HG03354 (cell line): ENCODE measurements at regions not wholly inside any gene's neighbourhood (a gene's known extent, or its start where the extent isn't known, plus 50 kb on each side); places are given as distances from the start of the nearest gene placed in this dataset.
A peak's percentile ranks its signal among the peaks of the same experiment; 100 is the strongest.

ENCODE experiments used
- ATAC-seq: cut with Tn5 transposase; IDR thresholded peaks from one replicate; pipeline ENCODE4 v1.9.1; 2021; ENCODE audit warnings: mild to moderate bottlenecking; ENCODE audit not compliant: unreplicated experiment, poor library complexity, severe bottlenecking

DNA sequence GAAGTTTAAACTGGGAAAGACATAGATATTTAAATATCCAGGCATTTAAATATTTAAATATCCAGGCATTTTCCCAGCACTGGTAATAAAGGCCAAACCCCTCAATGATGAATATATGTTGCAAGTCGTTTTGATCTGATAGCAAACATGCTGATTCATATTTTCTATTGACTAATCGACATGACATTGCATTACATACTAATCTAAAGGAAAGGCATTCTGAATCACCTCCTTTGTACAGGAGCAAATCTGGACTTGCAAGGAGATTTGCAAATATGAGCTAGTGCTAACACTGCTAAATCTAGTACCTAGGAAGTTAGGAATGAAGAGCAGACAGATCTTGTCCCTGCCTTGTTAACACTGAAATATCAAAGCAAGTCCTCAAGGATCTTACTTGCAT lies 207.3 kb downstream of the SLC7A11 start:
- ATAC-seq, result no peak

- ATAC-seq, result no peak
These were observed 209.9 kb downstream of the SLC7A11 start for GRCh38 chr4:138032222-138032621.

DNA sequence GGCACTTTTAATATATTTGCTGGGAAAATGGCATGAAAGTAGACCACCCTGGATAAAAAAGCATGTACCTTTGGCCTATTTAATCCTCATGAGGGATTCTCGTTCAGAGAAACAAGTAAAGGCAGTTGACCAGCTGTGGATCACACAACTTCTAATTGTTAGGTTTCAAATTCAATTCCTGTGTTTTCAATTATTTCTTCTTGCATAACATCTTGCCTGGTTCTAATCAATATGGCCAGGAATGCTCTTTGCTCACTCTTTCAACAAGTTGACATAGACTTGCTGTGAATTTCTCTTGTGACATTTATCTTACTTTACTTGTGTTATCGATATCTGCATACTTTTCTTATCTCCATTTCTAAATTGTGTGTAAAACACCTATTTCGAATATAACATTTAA lies 211.8 kb downstream of the SLC7A11 start:
- no peak for ATAC-seq

DNA sequence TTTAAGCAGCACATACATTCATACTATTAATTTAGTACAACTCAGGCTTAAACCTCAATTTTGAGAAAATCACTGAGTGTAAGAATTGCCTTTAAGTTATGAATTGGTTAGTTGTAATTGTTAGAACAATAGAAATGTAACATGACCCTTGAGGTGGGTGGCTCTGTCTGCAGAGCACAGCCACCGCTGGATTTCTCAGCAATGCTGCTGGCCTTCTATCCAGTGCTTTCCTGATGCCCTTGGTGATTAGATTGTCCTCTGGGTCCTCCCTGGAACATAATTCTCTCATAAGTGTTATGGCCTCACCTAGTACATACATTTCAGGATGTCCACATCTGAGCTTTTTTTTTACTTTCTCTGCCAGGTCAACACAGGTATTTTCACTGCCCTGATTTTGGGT lies 213.2 kb downstream of the SLC7A11 start:
- ATAC-seq, result no peak

- no peak for ATAC-seq
These were observed 220.9 kb downstream of the SLC7A11 start for GRCh38 chr4:138021139-138021830.

- ATAC-seq, result no peak
These were observed 227.4 kb downstream of the SLC7A11 start for GRCh38 chr4:138014590-138015288.

DNA sequence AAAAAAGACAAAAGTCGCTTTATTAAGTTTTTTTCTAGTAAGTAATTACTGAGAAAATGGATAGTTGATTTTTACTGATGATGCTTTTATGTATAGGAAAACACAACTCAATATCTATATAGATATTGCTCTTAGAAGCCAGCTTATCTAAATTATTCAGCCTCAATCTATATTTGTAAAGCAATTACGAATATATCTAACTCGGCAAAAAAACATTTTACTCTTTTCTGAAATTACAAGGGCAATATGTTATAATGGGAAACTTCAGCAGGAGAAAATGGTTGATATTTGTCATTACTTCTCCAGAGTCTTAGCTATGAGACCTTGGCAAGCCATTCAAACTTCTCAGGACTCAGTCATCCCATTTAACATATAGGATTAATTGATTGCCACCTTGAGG lies 228.5 kb downstream of the SLC7A11 start:
- no peak for ATAC-seq

DNA sequence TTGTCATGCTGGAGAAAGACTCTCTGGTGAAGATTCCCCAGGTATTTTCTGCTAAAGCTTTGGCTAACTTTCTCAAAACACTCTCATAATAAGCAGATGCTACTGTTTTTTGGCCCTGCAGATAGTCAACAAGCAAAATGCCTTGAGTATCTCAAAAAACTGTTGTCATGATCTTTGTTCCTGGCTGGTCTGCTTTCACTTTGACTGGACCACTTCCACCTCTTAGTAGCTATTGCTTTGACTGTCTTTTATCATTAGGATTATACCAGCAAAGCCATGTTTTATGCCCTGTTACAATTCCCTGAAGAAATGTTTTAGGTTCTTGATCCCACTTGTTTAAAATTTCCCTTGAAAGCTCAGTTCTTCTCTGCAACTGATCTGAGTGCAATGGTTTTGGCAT lies 231.5 kb downstream of the SLC7A11 start:
- ATAC-seq, result peak; percentile 71

DNA sequence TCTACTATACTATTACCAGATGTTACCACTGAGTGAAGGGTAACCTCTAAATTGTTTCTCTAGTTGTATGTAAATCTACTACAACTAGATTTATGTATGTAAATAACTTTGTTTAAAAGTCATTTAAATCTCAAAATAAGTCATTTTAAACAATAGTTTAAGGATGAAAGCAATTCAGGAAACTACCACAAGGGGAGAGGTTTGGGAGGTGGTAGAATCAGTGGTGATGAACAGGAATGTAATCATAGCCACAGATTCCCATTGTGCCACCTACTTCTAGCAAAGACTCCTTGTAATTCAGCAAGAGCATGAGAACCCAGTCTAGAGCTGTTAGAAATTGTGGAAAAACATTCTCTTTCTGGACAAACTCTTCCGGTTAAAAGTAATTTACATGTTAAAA lies 234.6 kb downstream of the SLC7A11 start:
- ATAC-seq, result no peak

DNA sequence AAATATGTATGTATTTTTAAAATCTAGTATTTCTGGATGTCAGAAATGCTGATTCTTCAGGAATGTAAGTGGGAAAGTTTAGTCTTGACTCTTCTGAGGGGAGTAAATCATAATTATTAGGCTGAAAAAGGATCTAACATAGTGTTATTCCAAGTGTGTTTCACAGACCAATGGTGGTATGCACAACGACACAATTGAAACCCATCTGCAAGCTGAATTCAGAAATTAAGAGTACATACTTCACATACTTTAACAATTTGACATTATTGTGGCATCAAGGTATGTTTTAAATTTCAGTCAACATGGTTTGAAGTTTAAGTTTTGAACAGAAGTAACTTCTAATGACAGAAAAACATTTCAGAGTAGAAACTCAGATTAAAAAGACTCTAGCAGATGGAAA lies 236.7 kb downstream of the SLC7A11 start:
- no peak for ATAC-seq

GRCh38 chr4:138003248-138003647 lies 238.9 kb downstream of the SLC7A11 start:
- peak; percentile 97 for ATAC-seq

DNA sequence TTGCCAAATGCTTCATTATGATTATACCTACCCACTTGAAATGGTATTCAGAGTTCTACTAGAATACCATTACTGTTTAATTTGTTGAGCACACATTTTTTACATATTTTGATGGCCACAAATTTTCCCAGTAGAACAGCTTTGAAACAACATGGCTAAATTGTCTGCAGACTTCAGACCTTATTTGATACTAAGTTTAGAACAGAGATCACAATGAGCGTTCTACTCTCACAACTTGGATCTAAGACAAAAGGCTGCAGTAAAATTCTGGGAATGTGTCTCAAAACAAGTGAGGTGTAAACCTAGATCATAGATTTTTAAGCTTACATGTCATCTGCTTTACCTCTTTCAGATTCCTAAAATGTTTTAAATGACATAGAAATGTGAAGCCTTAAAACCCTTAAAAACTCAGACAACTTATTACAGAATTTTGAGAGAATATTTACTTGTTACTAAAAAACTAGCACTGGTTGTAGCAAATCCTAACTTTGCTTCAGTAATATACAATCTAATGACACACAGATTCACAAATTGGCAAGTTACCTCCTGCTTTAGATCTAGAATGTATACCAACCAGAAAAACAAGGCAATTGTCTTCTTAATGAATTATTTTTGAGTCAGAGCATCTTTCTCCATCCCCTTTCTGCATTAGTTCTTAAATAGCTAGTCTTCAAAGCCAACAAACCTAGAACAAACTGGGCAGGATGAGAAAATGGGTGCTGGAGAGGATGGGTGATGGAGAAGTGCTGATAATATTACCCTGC lies 243.3 kb downstream of the SLC7A11 start:
- no peak for ATAC-seq

DNA sequence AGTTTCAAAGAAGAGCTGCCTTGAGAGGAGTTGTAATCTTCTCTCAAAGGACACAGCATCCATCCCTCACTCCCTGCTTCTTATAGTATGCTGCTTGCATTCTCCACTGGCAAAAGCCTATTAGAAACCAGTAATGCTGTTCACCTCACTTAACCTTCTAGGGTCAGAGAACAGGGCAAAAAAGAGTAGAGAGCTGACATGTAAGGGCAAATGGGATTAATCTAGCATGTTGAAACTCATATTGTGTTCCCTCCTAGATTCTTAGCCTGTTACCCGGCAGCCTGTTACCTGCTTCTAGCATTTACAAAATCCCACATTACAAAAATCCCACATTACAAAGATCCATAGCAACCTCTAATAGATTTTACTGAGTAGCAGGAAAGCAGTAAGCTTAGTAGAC lies 244.7 kb downstream of the SLC7A11 start:
- no peak for ATAC-seq

GRCh38 chr4:137994853-137995252 lies 247.3 kb downstream of the SLC7A11 start:
- ATAC-seq, result no peak

DNA sequence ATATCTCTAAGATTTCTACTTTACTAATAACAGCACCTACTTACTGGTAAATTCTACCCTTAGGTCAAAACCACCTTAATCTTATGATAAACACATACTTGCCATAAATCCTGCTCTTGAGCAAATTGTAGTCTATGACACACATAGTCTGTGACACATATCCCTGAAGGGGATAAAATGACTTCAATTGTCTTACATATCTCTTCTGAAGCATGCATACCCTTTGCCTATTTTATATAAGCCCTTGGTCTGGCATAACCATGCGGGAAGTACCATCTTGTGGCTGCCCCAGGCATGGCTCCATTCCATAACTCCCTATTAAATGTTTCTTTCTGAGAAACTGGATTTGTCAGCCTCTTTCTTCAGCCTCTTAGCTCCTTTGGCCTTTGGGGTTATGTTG lies 248.9 kb downstream of the SLC7A11 start:
- no peak for ATAC-seq

GRCh38 chr4:137981277-137981676 lies 260.9 kb downstream of the SLC7A11 start:
- no peak for ATAC-seq

DNA sequence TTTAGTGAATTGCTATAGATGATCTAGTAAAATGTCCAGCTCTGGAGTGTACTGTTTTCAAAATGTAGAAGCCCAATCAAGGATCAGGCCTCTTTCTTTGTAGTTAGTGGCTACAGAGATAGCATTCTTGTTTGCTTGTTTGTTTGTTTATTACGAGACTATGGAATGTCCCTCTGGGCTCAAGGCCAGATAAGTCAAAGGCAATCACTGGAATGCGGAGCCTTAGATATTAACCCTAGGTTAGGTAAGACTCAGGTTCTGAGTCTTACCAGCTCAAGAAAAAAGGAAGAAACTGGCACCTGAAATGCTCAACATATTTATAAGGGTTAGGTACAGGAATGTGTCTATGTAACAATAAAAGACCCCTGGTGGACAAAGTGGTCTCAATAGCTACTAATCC lies 261.5 kb downstream of the SLC7A11 start:
- no peak for ATAC-seq

GRCh38 chr4:137979938-137980337 lies 262.2 kb downstream of the SLC7A11 start:
- no peak for ATAC-seq

GRCh38 chr4:137968956-137969678 lies 273.0 kb downstream of the SLC7A11 start:
- no peak for ATAC-seq

DNA sequence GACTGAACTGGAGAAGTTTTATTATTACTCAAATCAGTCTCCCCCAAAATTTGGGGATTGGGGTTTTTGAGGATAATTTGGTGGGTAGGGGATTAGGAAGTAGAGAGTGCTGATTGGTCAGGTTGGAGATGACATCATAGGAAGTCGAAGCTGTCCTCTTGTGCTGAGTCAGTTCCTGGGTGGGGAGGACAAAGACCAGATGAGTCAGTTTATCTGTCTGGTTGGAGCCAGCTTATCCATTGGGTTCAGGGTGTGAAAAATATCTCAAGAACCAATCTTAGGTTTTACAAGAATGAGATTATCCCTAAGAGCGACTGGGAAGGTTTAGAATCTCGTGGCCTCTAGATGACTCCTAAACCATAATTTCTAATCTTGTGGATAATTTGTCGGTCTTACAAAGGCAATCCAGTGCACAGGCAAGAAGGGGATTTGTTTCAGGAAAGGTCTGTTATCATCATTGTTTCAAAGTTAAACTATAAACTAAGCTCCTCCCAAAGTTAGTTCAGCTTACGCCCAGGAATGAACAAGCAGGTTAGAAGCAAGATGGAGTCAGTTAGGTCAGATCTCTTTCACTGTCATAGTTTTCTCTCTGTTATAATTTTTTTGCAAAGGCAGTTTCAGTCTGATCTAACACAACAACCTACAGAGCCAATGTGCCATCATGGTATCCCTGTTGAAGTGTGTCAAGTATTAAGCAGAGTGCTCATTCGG lies 274.5 kb downstream of the SLC7A11 start:
- no peak for ATAC-seq
